ENCODE measurements at regions not wholly inside any gene's neighbourhood (a gene's known extent, or its start where the extent isn't known, plus 50 kb on each side); places are given as distances from the start of the nearest gene placed in this dataset.

GRCh38 chr6:140018588-140018987 lies 644.1 kb upstream of the CITED2 start:
- TF ChIP-seq, protein P1, sequence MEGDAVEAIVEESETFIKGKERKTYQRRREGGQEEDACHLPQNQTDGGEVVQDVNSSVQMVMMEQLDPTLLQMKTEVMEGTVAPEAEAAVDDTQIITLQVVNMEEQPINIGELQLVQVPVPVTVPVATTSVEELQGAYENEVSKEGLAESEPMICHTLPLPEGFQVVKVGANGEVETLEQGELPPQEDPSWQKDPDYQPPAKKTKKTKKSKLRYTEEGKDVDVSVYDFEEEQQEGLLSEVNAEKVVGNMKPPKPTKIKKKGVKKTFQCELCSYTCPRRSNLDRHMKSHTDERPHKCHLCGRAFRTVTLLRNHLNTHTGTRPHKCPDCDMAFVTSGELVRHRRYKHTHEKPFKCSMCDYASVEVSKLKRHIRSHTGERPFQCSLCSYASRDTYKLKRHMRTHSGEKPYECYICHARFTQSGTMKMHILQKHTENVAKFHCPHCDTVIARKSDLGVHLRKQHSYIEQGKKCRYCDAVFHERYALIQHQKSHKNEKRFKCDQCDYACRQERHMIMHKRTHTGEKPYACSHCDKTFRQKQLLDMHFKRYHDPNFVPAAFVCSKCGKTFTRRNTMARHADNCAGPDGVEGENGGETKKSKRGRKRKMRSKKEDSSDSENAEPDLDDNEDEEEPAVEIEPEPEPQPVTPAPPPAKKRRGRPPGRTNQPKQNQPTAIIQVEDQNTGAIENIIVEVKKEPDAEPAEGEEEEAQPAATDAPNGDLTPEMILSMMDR (conservative IDR thresholded peaks at IDR 0.05) = no peak
- no peak for TF ChIP-seq EZH2 (IDR thresholded peaks at IDR 0.05; ENCODE audit: low read depth)

Data from PC-9 (cell line).